Endothelial cell of umbilical vein (primary cell): ENCODE measurements at regions not wholly inside any gene's neighbourhood (a gene's known extent, or its start where the extent isn't known, plus 50 kb on each side); places are given as distances from the start of the nearest gene placed in this dataset.

Experiments
- BruUV-seq: library from RNA; stranded (reverse); fragments of 400-500 nt; replicated peaks from 2 replicates; lab custom pipeline; 2021; lab: Mats Ljungman, UMichigan
- CTCF ChIA-PET: fragments of 300-600, 350-600 bp; sonication (Branson Sonifier 250); formaldehyde crosslinking; loops from one replicate; lab custom pipeline; 2021; ENCODE audit warnings: antibody characterized with exemption, inconsistent platforms; lab: Charles Lee
- POLR2A ChIA-PET: fragments of 300-600, 350-600 bp; sonication (Branson Sonifier 250); formaldehyde crosslinking; loops from one replicate; lab custom pipeline; 2021; ENCODE audit warnings: antibody characterized with exemption, inconsistent platforms; lab: Charles Lee
- DNase-seq: peaks from one replicate; pipeline ENCODE4 v3.0.0-alpha.2; 2011; ENCODE audit warnings: low read depth, low spot score
- FAIRE-seq: peaks from 2 replicates; lab custom pipeline; 2011; peaks lifted over from hg19 to GRCh38; lab: Jason Lieb, UNC
- H2AFZ ChIP-seq: 2 replicates; pipeline ENCODE4 v1.6.0; 2012; ENCODE audit warnings: low read depth, low read length, control low read depth, inconsistent platforms
- H3K27ac ChIP-seq: 2 replicates; pipeline ENCODE4 v1.5.1; 2011; ENCODE audit warnings: low read depth, mild to moderate bottlenecking, control low read depth, low read length, moderate library complexity; ENCODE audit not compliant: insufficient read depth
- H3K27me3 ChIP-seq, 2 experiments: 2 replicates each; pipeline versions ENCODE4 v1.6.0 to v1.6.1; 2011; ENCODE audit warnings: low read length in 2 of 2, mixed read lengths in 1 of 2; ENCODE audit not compliant: control insufficient read depth in 2 of 2, insufficient read depth in 2 of 2
- H3K36me3 ChIP-seq, 2 experiments: 2 replicates in 1 of 2; 3 replicates in 1 of 2; pipeline ENCODE4 v1.5.1; 2011; ENCODE audit warnings: low read length in 2 of 2, mild to moderate bottlenecking in 1 of 2, moderate library complexity in 1 of 2; ENCODE audit not compliant: control insufficient read depth in 2 of 2, insufficient read depth in 2 of 2; ENCODE audit errors: extremely low read depth in 1 of 2
- H3K4me1 ChIP-seq: 3 replicates; pipeline ENCODE4 v1.5.1; 2011; ENCODE audit warnings: mild to moderate bottlenecking, low read length; ENCODE audit not compliant: control insufficient read depth, insufficient read depth; ENCODE audit errors: extremely low read depth
- H3K4me2 ChIP-seq: 2 replicates; pipeline ENCODE4 v1.6.1; 2011; ENCODE audit warnings: low read length, control low read depth, mixed read lengths; ENCODE audit not compliant: insufficient read depth
- H3K4me3 ChIP-seq, 3 experiments: fragments of 200-600 bp in 1 of 3; sonication (generic), shearing (Covaris generic) in 1 of 3; replicated peaks in 1 of 3; 2 replicates each; pipeline ENCODE4 v1.5.1; 2011 to 2016; ENCODE audit warnings: control low read depth in 3 of 3, low read length in 3 of 3, mild to moderate bottlenecking in 2 of 3, inconsistent platforms in 1 of 3, low read depth in 1 of 3, moderate library complexity in 1 of 3; ENCODE audit not compliant: insufficient read depth in 1 of 3
- H3K79me2 ChIP-seq: 2 replicates; pipeline ENCODE4 v1.6.0; 2012; ENCODE audit warnings: low read length, inconsistent platforms; ENCODE audit not compliant: control insufficient read depth, insufficient read depth
- H3K9ac ChIP-seq: replicated peaks from 2 replicates; pipeline ENCODE3; 2011; ENCODE audit warnings: low read length, control low read depth; ENCODE audit not compliant: insufficient read depth; ENCODE audit errors: extremely low read depth
- H3K9me1 ChIP-seq: replicated peaks from 3 replicates; pipeline ENCODE4 v1.6.0; 2011; ENCODE audit warnings: mild to moderate bottlenecking, low read length; ENCODE audit not compliant: control insufficient read depth, insufficient read depth; ENCODE audit errors: extremely low read depth
- H3K9me3 ChIP-seq: replicated peaks from 2 replicates; pipeline ENCODE4 v1.5.1; 2012; ENCODE audit warnings: low read length, inconsistent platforms; ENCODE audit not compliant: control insufficient read depth, insufficient read depth
- H4K20me1 ChIP-seq: replicated peaks from 2 replicates; pipeline ENCODE3; 2011; ENCODE audit warnings: mild to moderate bottlenecking, low read length; ENCODE audit not compliant: control insufficient read depth, insufficient read depth; ENCODE audit errors: extremely low read depth
- CTCF ChIP-seq, 2 donors: IDR thresholded peaks; 1 replicate in 1 of 2; 2 replicates in 1 of 2; pipeline ENCODE4 v1.5.1; 2011; ENCODE audit warnings: low read length in 2 of 2, mild to moderate bottlenecking in 2 of 2, moderate library complexity in 2 of 2, control low read depth in 1 of 2, inconsistent platforms in 1 of 2, low read depth in 1 of 2; ENCODE audit not compliant: insufficient read depth in 1 of 2; ENCODE audit errors: extremely low read depth in 1 of 2
- EZH2 ChIP-seq: IDR thresholded peaks from 2 replicates; pipeline ENCODE4 v1.6.1; 2012; ENCODE audit warnings: borderline replicate concordance, low read depth, mild to moderate bottlenecking, moderate library complexity, low read length, inconsistent platforms; ENCODE audit not compliant: severe bottlenecking
- FOS ChIP-seq: IDR thresholded peaks from 2 replicates; pipeline ENCODE4 v1.6.1; 2011; ENCODE audit warnings: mild to moderate bottlenecking, low read length, moderate library complexity, borderline replicate concordance; ENCODE audit not compliant: insufficient read depth
- GATA2 ChIP-seq: IDR thresholded peaks from 2 replicates; pipeline ENCODE4 v1.7.0; 2011; ENCODE audit warnings: low read depth, mild to moderate bottlenecking, moderate library complexity, mixed read lengths, low read length; ENCODE audit not compliant: insufficient read length, insufficient read depth
- JUN ChIP-seq: IDR thresholded peaks from 2 replicates; pipeline ENCODE4 v1.6.1; 2011; ENCODE audit warnings: borderline replicate concordance, low read depth; ENCODE audit not compliant: insufficient read length, insufficient read depth
- MAX ChIP-seq: IDR thresholded peaks from 2 replicates; pipeline ENCODE4 v1.6.1; 2011; ENCODE audit not compliant: insufficient read depth, insufficient read length
- MYC ChIP-seq: IDR thresholded peaks from one replicate; pipeline ENCODE4 v1.6.1; 2011; ENCODE audit warnings: mild to moderate bottlenecking, low read depth, low read length
- POLR2A ChIP-seq: IDR thresholded peaks from 2 replicates; pipeline ENCODE4 v1.6.1; 2012; ENCODE audit warnings: low read depth, mild to moderate bottlenecking, control low read depth, low read length
- POLR2AphosphoS5 ChIP-seq: IDR thresholded peaks from 2 replicates; pipeline ENCODE4 v1.6.1; 2012; ENCODE audit warnings: low read depth, mild to moderate bottlenecking, control low read depth, low read length, moderate library complexity; ENCODE audit not compliant: insufficient read depth
- dilution Hi-C: fragments of 300-500 bp; cut with MboI; formaldehyde crosslinking; loops from one replicate; pipeline ENCODE4 v1.15.0; 2019; ENCODE audit warnings: low sequenced_read_pairs; ENCODE audit not compliant: extremely low pct_ligation_motif_present
- intact Hi-C: fragments of 100-400 bp; cut with micrococcal nuclease; formaldehyde crosslinking; loops from one replicate; pipeline ENCODE4 v1.10.0; 2022

GRCh38 chr21:15397258-15397657, 332.5 kb upstream of the NRIP1 start:
- H3K9me3 ChIP-seq = no peaks in the 10 kb centered on the region
- no peak overlapping the region for H3K27ac ChIP-seq
- no peaks in the 10 kb centered on the region for H3K36me3 ChIP-seq
- FAIRE-seq = no peak
- no TSS peak for BruUV-seq
- H4K20me1 ChIP-seq = no peaks in the 10 kb centered on the region
- ChIA-PET CTCF (no interaction called here), POLR2A (no interaction called here)
- no peak for TF ChIP-seq POLR2A
- TF ChIP-seq JUN = no peak
- TF ChIP-seq CTCF (IDR thresholded peaks at IDR 0.05; ENCODE audit: extremely low read depth in 1 of 2, insufficient read depth in 1 of 2, low read depth in 1 of 2, low read length in 2 of 2) = no peak
- no peak for TF ChIP-seq POLR2AphosphoS5
- H3K4me2 ChIP-seq = no peak overlapping the region
- no peak overlapping the region for H3K4me3 ChIP-seq
- no peaks in the 10 kb centered on the region for H3K4me1 ChIP-seq
- no peaks in the 10 kb centered on the region for H3K9me1 ChIP-seq
- dilution Hi-C loops (no loop called here), intact Hi-C loops (no loop called here)
- no peaks in the 10 kb centered on the region for H3K27me3 ChIP-seq
- no peaks in the 10 kb centered on the region for H3K79me2 ChIP-seq
- H2AFZ ChIP-seq = no peak overlapping the region
- no peak overlapping the region for H3K9ac ChIP-seq
- no peak for DNase-seq

GRCh38 chr21:15400905-15401304, 328.9 kb upstream of the USP25 start:
- H3K9me1 ChIP-seq = no peaks in the 10 kb centered on the region
- dilution Hi-C loops = no loop called here
- H3K27me3 ChIP-seq = no peaks in the 10 kb centered on the region
- no TSS peak for BruUV-seq
- CTCF ChIA-PET = interaction anchor here (1.3 kb wide), 1 partner anchor 18 kb away, joined by 3 read pairs; no protein-coding TSS in a partner anchor
- no peak for FAIRE-seq
- no peaks in the 10 kb centered on the region for H3K4me1 ChIP-seq
- peak; percentile 2 for DNase-seq
- no peak overlapping the region for H3K4me3 ChIP-seq
- TF ChIP-seq MYC (no peak), POLR2A (no peak), EZH2 (no peak), JUN (no peak), GATA2 (no peak), MAX (no peak), POLR2AphosphoS5 (no peak), CTCF (IDR thresholded peaks at IDR 0.05; ENCODE audit: extremely low read depth in 1 of 2, insufficient read depth in 1 of 2, low read depth in 1 of 2, low read length in 2 of 2) (no peak), FOS (no peak)
- intact Hi-C loops = no loop called here
- no peak overlapping the region for H3K27ac ChIP-seq
- no peaks in the 10 kb centered on the region for H4K20me1 ChIP-seq
- H3K4me2 ChIP-seq = no peak overlapping the region
- no peak overlapping the region for H3K9ac ChIP-seq
- no peak overlapping the region for H2AFZ ChIP-seq
- H3K79me2 ChIP-seq = no peaks in the 10 kb centered on the region
- H3K9me3 ChIP-seq = no peaks in the 10 kb centered on the region
- POLR2A ChIA-PET = no interaction called here
- no peaks in the 10 kb centered on the region for H3K36me3 ChIP-seq
